NB4 (cell line): ENCODE measurements at regions not wholly inside any gene's neighbourhood (a gene's known extent, or its start where the extent isn't known, plus 50 kb on each side); places are given as distances from the start of the nearest gene placed in this dataset.

Source experiments
- DNase-seq: peaks from one replicate; pipeline ENCODE4 v3.0.0; 2010; ENCODE audit warnings: low read depth
- H3K4me3 ChIP-seq: one replicate; pipeline ENCODE4 v1.5.1; 2011; ENCODE audit warnings: mild to moderate bottlenecking, low read depth, low read length, moderate library complexity
- CTCF ChIP-seq: IDR thresholded peaks from one replicate; pipeline ENCODE4 v1.5.1; 2012; ENCODE audit warnings: low read depth, low read length
- MAX ChIP-seq: IDR thresholded peaks from 2 replicates; pipeline ENCODE4 v1.6.1; 2011; ENCODE audit warnings: low read depth, low read length
- MYC ChIP-seq: IDR thresholded peaks from 2 replicates; pipeline ENCODE4 v1.6.1; 2011; ENCODE audit warnings: low read depth, low read length
- POLR2A ChIP-seq: IDR thresholded peaks from 2 replicates; pipeline ENCODE4 v1.6.1; 2011; ENCODE audit warnings: mild to moderate bottlenecking; ENCODE audit not compliant: insufficient read length; ENCODE audit errors: extremely low read depth

GRCh38 chr18:7169601-7170000, 52.0 kb upstream of the LAMA1 start:
- DNase-seq: no peak
- TF ChIP-seq CTCF: no peak
- TF ChIP-seq POLR2A: no peak
- no peak for TF ChIP-seq MAX
- no peak for TF ChIP-seq MYC
- no peak overlapping the region for H3K4me3 ChIP-seq

GRCh38 chr18:7168408-7168807, 50.8 kb upstream of the LAMA1 start:
- no peak for DNase-seq
- no peak for TF ChIP-seq MYC

More at GRCh38 chr18:7168408-7168807, 50.8 kb upstream of the LAMA1 start:
- H3K4me3 ChIP-seq: no peak overlapping the region
